Panc1 (cell line): ENCODE measurements at regions not wholly inside any gene's neighbourhood (a gene's known extent, or its start where the extent isn't known, plus 50 kb on each side); places are given as distances from the start of the nearest gene placed in this dataset.

Experiments used
- ATAC-seq: fragments of 200-7000 bp; cut with Tn5 transposase; 2 replicates; pipeline ENCODE4 v1.9.1; 2020; ENCODE audit warnings: mild to moderate bottlenecking, moderate library complexity
- BruUV-seq: library from RNA; stranded (reverse); fragments of 400-500 nt; replicated peaks from 2 replicates; lab custom pipeline; 2021; lab: Mats Ljungman, UMichigan
- CTCF ChIA-PET: fragments of 300-600 bp; sonication (Branson Sonifier 250); formaldehyde crosslinking; loops from one replicate; lab custom pipeline; 2022; ENCODE audit warnings: antibody characterized with exemption; lab: Charles Lee
- POLR2A ChIA-PET: fragments of 300-600 bp; sonication (Branson Sonifier 250); formaldehyde crosslinking; loops from one replicate; lab custom pipeline; 2022; ENCODE audit warnings: antibody characterized with exemption; lab: Charles Lee
- DNase-seq: peaks from one replicate; pipeline ENCODE4 v3.0.0-alpha.2; 2010; ENCODE audit warnings: low read depth, low spot score
- H3K27ac ChIP-seq: 2 replicates; pipeline ENCODE4 v1.5.1; 2011; ENCODE audit warnings: mild to moderate bottlenecking, low read length, inconsistent platforms
- H3K27me3 ChIP-seq: fragments of 200-500 bp; sonication (Bioruptor generic); 2 replicates; pipeline ENCODE4 v1.6.0; 2014; ENCODE audit warnings: low read length, inconsistent platforms; ENCODE audit not compliant: control insufficient read depth, insufficient read depth
- H3K36me3 ChIP-seq: fragments of 200-500 bp; sonication (Bioruptor generic); 2 replicates; pipeline ENCODE4 v1.5.1; 2014; ENCODE audit warnings: inconsistent platforms, mild to moderate bottlenecking, low read length, moderate library complexity; ENCODE audit not compliant: control insufficient read depth, insufficient read depth
- H3K4me1 ChIP-seq: 2 replicates; pipeline ENCODE4 v1.5.1; 2011; ENCODE audit warnings: inconsistent platforms, mild to moderate bottlenecking, low read length, moderate library complexity; ENCODE audit not compliant: control insufficient read depth, insufficient read depth
- H3K4me3 ChIP-seq, 2 experiments: 2 replicates each; pipeline ENCODE4 v1.5.1; 2011 to 2012; ENCODE audit warnings: low read depth in 2 of 2, low read length in 2 of 2, mild to moderate bottlenecking in 2 of 2, inconsistent platforms in 1 of 2, moderate library complexity in 1 of 2
- H3K9me3 ChIP-seq: fragments of 200-500 bp; sonication (Bioruptor generic); 2 replicates; pipeline ENCODE4 v1.5.1; 2014; ENCODE audit warnings: low read depth, mild to moderate bottlenecking, inconsistent platforms, low read length, moderate library complexity; ENCODE audit not compliant: control insufficient read depth, insufficient read depth
- CTCF ChIP-seq: fragments of 450-650 bp; IDR thresholded peaks from 2 replicates; pipeline ENCODE4 v1.5.1; 2017; ENCODE audit warnings: mild to moderate bottlenecking
- POLR2AphosphoS5 ChIP-seq: IDR thresholded peaks from 2 replicates; pipeline ENCODE4 v1.6.1; 2012; ENCODE audit warnings: mild to moderate bottlenecking, low read depth, low read length, moderate library complexity
- REST ChIP-seq, 2 experiments: IDR thresholded peaks; 2 replicates each; pipeline ENCODE4 v1.6.1; 2011 to 2012; ENCODE audit warnings: low read depth in 2 of 2, control low read depth in 1 of 2, low read length in 1 of 2, mild to moderate bottlenecking in 1 of 2, moderate library complexity in 1 of 2; ENCODE audit not compliant: insufficient read depth in 1 of 2
- SIN3A ChIP-seq: IDR thresholded peaks from 2 replicates; pipeline ENCODE4 v1.6.1; 2012; ENCODE audit warnings: low read depth, mild to moderate bottlenecking, low read length, moderate library complexity, borderline replicate concordance; ENCODE audit not compliant: insufficient read depth
- TCF7L2 ChIP-seq: IDR thresholded peaks from 2 replicates; pipeline ENCODE4 v1.6.1; 2011; ENCODE audit warnings: mild to moderate bottlenecking, low read depth, low read length, inconsistent platforms
- in situ Hi-C: cut with HindIII; loops from 2 replicates; pipeline ENCODE4 v1.10.0; 2016; ENCODE audit warnings: low sequenced_read_pairs, low pct_unique_long_range_greater_than_20kb
- intact Hi-C: fragments of 100-400 bp; cut with micrococcal nuclease; formaldehyde crosslinking; loops from one replicate; pipeline ENCODE4 v1.10.0; 2022; ENCODE audit not compliant: unreplicated experiment

DNA sequence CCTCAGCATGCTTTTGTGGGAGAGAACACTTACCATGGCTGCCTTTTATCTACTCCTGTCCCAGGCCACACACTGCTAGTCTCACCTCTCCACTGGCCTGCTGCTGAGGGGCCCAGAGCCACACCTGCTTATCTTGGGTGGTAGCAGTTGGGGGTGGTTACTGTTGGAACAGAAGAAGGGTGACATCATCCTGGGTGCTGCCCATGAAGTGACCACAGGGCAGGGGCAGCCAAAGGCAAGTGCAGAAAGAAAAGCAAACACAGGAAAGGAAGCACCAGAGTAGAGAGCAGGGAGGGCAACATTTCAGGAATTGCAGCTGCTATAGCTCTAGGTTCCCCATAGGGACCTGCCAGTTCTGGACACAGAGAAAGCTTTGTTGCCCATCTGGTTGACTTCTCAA, 345.2 kb downstream of the VPS13C start:
- POLR2A ChIA-PET, result no interaction called here
- Histone ChIP-seq H3K9me3 (no peaks in the 10 kb centered on the region), H3K27me3 (no peaks in the 10 kb centered on the region; the same call in 1 of the 2 replicates), H3K36me3 (no peaks in the 10 kb centered on the region), H3K4me3 (no peak overlapping the region), H3K27ac (no peak overlapping the region), H3K4me1 (no peaks in the 10 kb centered on the region)
- no peak for TF ChIP-seq SIN3A
- TF ChIP-seq POLR2AphosphoS5, result no peak
- TF ChIP-seq REST (IDR thresholded peaks at IDR 0.05; ENCODE audit: insufficient read depth in 1 of 2, low read depth in 2 of 2, low read length in 1 of 2), result no peak
- no peak for TF ChIP-seq TCF7L2
- no peak for TF ChIP-seq CTCF
- intact Hi-C loops, result no loop called here
- no TSS peak for BruUV-seq
- in situ Hi-C loops, result no loop called here
- CTCF ChIA-PET, result no interaction called here
- ATAC-seq (no peak), DNase-seq (no peak)

DNA sequence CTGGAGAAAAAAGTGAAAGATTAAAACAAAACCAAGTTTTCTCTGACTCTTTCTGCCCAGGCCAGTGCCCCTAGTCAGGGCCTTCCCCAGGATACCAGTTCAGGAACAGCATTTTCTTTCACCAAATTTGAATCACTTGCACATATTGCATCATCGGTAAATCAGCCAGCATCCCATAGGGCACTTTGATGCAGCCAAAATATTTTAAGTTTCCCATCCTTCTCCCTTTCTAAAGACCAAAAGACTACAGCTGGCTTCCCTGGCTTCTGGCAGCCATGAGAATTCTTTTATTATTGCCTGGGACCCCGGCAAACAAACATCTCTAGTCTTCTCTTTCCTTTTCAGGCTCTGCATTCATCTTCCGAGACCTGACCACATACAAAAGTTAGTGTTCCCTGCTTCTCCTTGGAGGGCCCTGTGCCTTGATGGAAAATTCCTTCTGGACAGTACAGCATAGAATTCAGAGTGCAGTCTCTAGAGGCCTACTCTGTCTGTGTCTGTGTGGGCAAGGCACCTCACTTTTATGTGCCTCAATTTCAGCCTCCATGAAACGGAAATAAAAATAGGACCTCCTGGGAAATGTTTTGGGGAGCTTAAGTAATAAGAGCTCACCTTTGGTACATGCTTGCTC, 348.0 kb downstream of the VPS13C start:
- H3K27ac ChIP-seq, result no peak overlapping the region
- ChIA-PET POLR2A (no interaction called here), CTCF (no interaction called here)
- no peaks in the 10 kb centered on the region for H3K4me1 ChIP-seq
- intact Hi-C loops, result no loop called here
- H3K27me3 ChIP-seq, result no peaks in the 10 kb centered on the region
- DNase-seq (no peak), ATAC-seq (no peak)
- TF ChIP-seq REST (IDR thresholded peaks at IDR 0.05; ENCODE audit: insufficient read depth in 1 of 2, low read depth in 2 of 2, low read length in 1 of 2) (no peak), CTCF (no peak), POLR2AphosphoS5 (no peak), SIN3A (no peak)
- no peak overlapping the region for H3K4me3 ChIP-seq
- no TSS peak for BruUV-seq
- H3K36me3 ChIP-seq, result no peaks in the 10 kb centered on the region
- no peaks in the 10 kb centered on the region for H3K9me3 ChIP-seq
- in situ Hi-C loops, result no loop called here
